Gastrocnemius medialis (tissue), 4 donors: ENCODE measurements at regions not wholly inside any gene's neighbourhood (a gene's known extent, or its start where the extent isn't known, plus 50 kb on each side); places are given as distances from the start of the nearest gene placed in this dataset.

Experiments used
- CTCF ChIP-seq, 5 experiments: fragments of 450-650 bp in 3 of 5; fragments of 200-600 bp in 2 of 5; sonication (generic) in 2 of 5; IDR thresholded peaks in 4 of 5; conservative IDR thresholded peaks in 1 of 5; 1 replicate in 4 of 5; 2 replicates in 1 of 5; pipeline ENCODE4 v1.5.1; 2016 to 2019; ENCODE audit warnings: antibody characterized with exemption in 5 of 5, mild to moderate bottlenecking in 3 of 5, moderate library complexity in 3 of 5
- POLR2A ChIP-seq, 2 donors: fragments of 450-650 bp; IDR thresholded peaks; one replicate each; pipeline ENCODE4 v1.6.1; 2017; ENCODE audit warnings: antibody characterized with exemption in 2 of 2, mild to moderate bottlenecking in 2 of 2, moderate library complexity in 2 of 2

GRCh38 chr5:99445805-99446204, 517.0 kb upstream of the CHD1 start:
- TF ChIP-seq CTCF (IDR thresholded peaks at IDR 0.05 in 4 of 5, conservative IDR thresholded peaks at IDR 0.05 in 1 of 5) (no peak), POLR2A (IDR thresholded peaks at IDR 0.05) (no peak)
